Mucosa of descending colon (tissue), 3 donors: ENCODE measurements at regions not wholly inside any gene's neighbourhood (a gene's known extent, or its start where the extent isn't known, plus 50 kb on each side); places are given as distances from the start of the nearest gene placed in this dataset.

Experiments used
- ATAC-seq: fragments of 200-7000 bp; cut with Tn5 transposase; one replicate; pipeline ENCODE4 v1.9.1; 2020; ENCODE audit warnings: mild to moderate bottlenecking, moderate library complexity
- DNase-seq, 3 donors: peaks; one replicate each; pipeline ENCODE4 v3.0.0-alpha.2; 2020
- H3K36me3 ChIP-seq: fragments of 200-600 bp; one replicate; pipeline ENCODE4 v1.8.0; 2021; ENCODE audit warnings: low read depth, mild to moderate bottlenecking
- H3K4me1 ChIP-seq: fragments of 200-600 bp; one replicate; pipeline ENCODE4 v1.8.0; 2021; ENCODE audit warnings: low read depth, mild to moderate bottlenecking
- H3K4me3 ChIP-seq: fragments of 200-600 bp; one replicate; pipeline ENCODE4 v1.8.0; 2021; ENCODE audit warnings: mild to moderate bottlenecking
- H3K9me3 ChIP-seq: fragments of 200-600 bp; one replicate; pipeline ENCODE4 v1.8.0; 2021; ENCODE audit warnings: mild to moderate bottlenecking
- intact Hi-C, 2 donors: fragments of 100-400 bp; cut with DNase I in 1 of 2; cut with micrococcal nuclease in 1 of 2; formaldehyde crosslinking; loops; one replicate each; pipeline versions ENCODE4 v1.11.0 to v1.11.1; 2022; cut with DNase I, micrococcal nuclease
- TF ChIP-seq, protein P1 (sequence below): fragments of 200-600 bp; IDR thresholded peaks from one replicate; pipeline ENCODE4 v1.8.0; 2022; ENCODE audit warnings: antibody characterized with exemption, mild to moderate bottlenecking
- donor health status: DM: no; HTN: no; CAD: no; lungs with moderate emphysema.
- donor health status: DM: no; HTN: no; CAD: no.
- donor health status: DM: no; HTN: yes; CAD: no.

DNA sequence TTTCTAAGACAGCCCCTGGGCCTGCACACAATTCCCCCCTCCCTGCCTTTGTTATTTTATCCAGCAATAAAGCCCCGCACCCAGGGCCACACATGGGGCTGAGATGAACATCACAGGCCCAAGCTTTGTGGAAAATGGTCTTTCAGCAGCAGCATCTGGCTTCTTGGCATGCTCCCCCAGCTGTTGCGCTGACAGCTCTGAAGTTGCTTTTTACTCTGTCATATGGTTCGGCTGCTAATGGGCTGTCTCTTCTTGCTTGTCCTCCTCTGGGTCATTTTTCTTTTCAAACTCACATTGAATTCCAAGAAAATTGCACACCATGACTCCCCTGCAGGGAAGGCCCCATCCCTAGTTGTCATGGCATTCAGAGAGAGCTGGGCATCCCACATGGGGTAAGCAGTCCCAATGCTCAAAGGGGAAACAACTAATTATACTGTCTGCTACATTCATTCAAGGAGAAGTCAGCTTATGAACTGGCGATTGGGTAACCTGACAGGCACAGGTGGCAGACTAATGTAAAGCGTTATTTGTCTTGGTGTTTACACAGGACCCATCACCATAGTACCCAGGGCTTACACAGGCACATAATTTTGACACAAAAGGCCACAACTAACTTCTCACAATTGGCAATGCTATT is 74.0 kb upstream of the CDKN3 start:
- DNase-seq, result no peak
- TF ChIP-seq, protein P1, sequence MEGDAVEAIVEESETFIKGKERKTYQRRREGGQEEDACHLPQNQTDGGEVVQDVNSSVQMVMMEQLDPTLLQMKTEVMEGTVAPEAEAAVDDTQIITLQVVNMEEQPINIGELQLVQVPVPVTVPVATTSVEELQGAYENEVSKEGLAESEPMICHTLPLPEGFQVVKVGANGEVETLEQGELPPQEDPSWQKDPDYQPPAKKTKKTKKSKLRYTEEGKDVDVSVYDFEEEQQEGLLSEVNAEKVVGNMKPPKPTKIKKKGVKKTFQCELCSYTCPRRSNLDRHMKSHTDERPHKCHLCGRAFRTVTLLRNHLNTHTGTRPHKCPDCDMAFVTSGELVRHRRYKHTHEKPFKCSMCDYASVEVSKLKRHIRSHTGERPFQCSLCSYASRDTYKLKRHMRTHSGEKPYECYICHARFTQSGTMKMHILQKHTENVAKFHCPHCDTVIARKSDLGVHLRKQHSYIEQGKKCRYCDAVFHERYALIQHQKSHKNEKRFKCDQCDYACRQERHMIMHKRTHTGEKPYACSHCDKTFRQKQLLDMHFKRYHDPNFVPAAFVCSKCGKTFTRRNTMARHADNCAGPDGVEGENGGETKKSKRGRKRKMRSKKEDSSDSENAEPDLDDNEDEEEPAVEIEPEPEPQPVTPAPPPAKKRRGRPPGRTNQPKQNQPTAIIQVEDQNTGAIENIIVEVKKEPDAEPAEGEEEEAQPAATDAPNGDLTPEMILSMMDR, result no peak
- Histone ChIP-seq H3K4me3 (no peak overlapping the region), H3K36me3 (no peaks in the 10 kb centered on the region), H3K4me1 (no peaks in the 10 kb centered on the region), H3K9me3 (no peaks in the 10 kb centered on the region)
- no peak for ATAC-seq
- intact Hi-C loops, result loop anchor here in 1 of 2 donors (10.0 kb wide), 1 partner anchor 148 kb away; no protein-coding TSS in a partner anchor

DNA sequence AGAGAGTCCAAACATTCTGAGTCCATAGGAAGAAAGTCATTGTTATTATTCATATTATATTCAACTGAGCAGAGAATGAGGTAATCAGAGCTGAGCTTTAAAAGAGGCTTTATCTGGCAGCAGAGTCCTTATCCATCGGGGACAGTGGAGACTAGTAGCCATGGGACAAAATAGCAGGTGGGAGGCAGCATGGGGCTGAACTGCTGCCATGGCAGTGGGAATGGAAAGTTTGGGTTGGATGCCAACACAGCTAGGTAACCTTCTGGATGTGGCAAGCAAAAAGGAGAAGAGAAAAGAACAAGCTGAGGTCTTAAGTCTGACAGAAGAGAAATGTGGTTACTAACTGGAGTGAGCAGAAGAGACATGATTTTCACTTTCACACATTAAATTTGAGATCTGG is 71.0 kb upstream of the CDKN3 start:
- intact Hi-C loops, result loop anchor here in 1 of 2 donors (10.0 kb wide), 1 partner anchor 151 kb away; no protein-coding TSS in a partner anchor
- no peaks in the 10 kb centered on the region for H3K9me3 ChIP-seq
- DNase-seq (no peak), ATAC-seq (no peak)
- H3K4me3 ChIP-seq, result no peak overlapping the region
- TF ChIP-seq, protein P1, result no peak
- no peaks in the 10 kb centered on the region for H3K4me1 ChIP-seq
- H3K36me3 ChIP-seq, result no peaks in the 10 kb centered on the region

DNA sequence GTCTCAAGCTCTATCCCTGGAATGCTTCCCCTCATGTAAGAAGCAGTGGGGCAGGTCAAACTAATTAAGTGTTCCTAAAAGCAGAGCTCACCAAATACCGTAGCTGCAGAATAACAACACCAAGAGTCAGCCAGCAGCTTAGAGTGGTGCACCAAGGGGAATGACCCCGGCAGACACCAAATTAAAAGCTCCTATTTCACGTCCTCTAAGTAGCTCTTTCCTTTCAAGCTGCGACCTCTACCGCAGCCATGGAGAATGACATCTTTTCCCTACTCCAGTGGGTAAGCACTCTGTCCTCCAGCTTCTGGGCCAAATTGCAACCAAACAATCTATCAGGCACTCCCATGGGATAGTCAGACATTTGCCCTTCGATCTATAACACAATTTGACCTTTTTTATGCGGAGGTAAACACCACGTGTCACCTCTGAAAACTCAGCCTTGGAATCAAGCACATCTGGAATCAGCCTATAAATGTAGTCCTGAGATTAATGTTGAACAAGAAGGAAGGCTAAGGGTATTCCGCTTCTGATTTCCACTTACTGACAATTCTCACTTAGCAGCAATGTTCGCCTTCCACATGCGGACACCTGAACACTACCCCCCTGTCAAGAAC is 67.6 kb upstream of the CDKN3 start:
- TF ChIP-seq, protein P1, result peak; percentile 70
- ATAC-seq (peak; percentile 71), DNase-seq (peak in 1 of 3 donors; percentile 41)
- Histone ChIP-seq H3K36me3 (no peaks in the 10 kb centered on the region), H3K4me3 (no peak overlapping the region), H3K4me1 (no peaks in the 10 kb centered on the region), H3K9me3 (no peaks in the 10 kb centered on the region)
- intact Hi-C loops, result loop anchor here in 1 of 2 donors (10.0 kb wide), 1 partner anchor 154 kb away; no protein-coding TSS in a partner anchor

DNA sequence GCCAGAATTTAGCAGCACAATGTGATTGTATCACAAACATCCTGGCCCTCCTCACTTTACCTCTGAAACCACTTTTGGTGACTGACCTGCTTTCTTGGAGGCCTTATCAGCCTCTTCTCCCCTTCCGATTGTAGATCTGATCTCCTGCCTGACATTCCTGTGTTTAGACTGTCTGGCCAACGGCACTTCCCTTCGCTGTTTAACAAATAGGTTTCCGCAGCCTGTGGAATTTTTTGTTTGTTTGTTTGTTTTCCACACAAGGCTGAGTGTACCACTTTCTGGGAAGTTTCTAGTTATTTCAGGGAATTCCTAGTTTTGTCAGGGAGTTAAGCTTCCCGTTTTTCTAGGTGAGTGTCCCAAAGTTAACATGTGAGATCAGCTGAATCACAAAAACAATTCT is 65.9 kb upstream of the CDKN3 start:
- DNase-seq (no peak), ATAC-seq (no peak)
- intact Hi-C loops, result loop anchor here in 1 of 2 donors (10.0 kb wide), 1 partner anchor 286 kb away; no protein-coding TSS in a partner anchor
- no peaks in the 10 kb centered on the region for H3K4me1 ChIP-seq
- H3K9me3 ChIP-seq, result no peaks in the 10 kb centered on the region
- H3K4me3 ChIP-seq, result no peak overlapping the region
- no peaks in the 10 kb centered on the region for H3K36me3 ChIP-seq
- TF ChIP-seq, protein P1, result no peak

DNA sequence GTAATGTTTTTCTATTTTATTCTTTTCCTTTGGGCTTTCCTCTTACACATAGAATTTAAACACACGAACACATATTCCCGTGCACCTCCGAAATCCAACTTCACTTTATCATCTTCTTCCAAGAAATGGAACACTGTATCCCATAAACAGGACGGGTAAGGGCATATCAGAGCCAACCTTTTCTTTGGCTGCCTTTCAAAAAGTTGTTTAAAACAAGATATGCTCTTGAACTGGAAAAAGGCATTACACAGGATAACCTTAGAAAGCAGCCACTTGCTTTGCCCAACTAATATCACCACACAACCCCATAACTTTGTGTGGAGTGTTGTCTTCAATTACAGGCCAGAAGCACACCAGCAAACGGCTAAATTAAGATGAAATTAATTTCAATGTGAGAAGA is 65.3 kb upstream of the CDKN3 start:
- intact Hi-C loops, result loop anchor here in 1 of 2 donors (10.0 kb wide), 1 partner anchor 287 kb away; no protein-coding TSS in a partner anchor
- H3K9me3 ChIP-seq, result no peaks in the 10 kb centered on the region
- H3K36me3 ChIP-seq, result no peaks in the 10 kb centered on the region
- TF ChIP-seq, protein P1, result no peak
- ATAC-seq (no peak), DNase-seq (no peak)
- H3K4me3 ChIP-seq, result no peak overlapping the region
- H3K4me1 ChIP-seq, result no peaks in the 10 kb centered on the region
